Skin of body (tissue), 1 donor: ENCODE measurements at regions not wholly inside any gene's neighbourhood (a gene's known extent, or its start where the extent isn't known, plus 50 kb on each side); places are given as distances from the start of the nearest gene placed in this dataset.
"Not testable (repeated sequence)": the region's sequence is repeated elsewhere in the genome, so short reads cannot be mapped to it uniquely, and the experiment has no call there.

ENCODE experiments used
- DNase-seq: peaks from one replicate; lab custom pipeline; 2025; lab: John Stamatoyannopoulos, UW

DNA sequence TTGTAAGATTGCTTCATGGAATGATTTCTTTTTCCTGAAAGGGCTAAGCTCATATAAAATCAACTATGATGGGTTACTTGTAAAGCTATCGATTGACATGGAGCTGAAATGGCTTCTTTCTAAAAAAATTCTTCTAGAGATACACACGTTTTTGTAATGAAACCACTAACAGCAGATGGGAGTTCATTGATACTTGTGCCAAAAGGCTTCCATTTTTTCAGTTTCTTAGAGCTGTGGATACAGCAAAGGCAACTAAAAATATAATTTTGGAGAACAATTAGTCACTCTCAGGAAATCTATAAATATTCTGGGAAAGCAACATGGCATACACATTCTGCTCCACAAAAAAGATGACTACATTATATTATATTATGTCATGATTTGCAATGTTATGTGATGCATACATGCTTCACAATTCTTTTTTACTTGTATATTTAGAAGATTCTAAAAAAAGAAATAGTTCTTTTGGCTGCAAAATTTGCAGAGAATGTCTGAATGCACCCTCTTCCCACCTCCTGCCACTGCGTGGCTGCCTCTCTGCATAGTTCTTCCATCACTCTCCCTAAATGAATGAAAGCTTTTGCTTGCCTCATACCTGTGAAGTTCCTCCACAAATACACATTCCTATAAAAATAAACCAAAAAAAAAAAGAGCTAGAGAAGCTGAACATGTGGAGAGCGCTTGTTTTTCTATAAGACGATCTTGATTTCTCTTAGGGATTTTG, 802.5 kb downstream of the EFNB2 start:
- DNase-seq = no peak

DNA sequence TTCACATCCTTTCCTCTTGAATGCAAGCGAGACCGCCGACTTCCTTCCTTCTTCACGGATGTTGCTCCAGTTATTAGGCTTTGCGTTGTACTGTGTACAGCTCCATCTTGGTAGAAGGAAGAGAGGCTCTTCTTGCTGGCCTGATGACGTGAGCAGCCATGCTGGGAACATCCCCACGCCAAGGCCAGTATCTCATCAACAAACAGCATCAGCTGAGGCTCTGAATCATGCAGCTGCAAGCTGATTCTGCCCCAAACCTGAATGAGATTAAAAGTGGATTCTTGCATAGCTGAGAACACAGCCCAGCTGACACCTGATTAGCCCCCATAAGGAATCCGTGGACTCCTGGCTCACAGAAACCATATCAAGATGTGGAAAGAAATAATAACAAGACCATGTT, 809.6 kb downstream of the EFNB2 start:
- no peak for DNase-seq

DNA sequence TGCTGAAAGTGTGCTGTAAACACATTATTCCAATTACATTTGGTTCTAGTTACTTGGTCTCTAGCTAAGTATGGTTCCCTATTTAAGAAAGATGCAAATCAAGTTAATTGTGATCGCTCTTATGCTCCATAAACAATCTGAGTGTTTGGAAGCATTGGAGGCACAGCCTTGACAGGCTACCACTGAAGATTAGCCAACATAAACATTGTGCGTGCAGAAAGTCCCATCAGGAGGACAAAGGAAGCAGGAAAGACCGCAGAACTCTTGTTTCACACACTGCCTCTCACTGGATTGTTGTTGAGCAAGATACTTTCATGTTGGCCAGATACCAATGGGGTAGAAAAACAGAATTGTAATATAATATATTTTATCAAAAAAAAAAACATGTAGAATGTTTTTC, 814.4 kb downstream of the EFNB2 start:
- peak; percentile 79 for DNase-seq

- no peak for DNase-seq
Observed at GRCh38 chr13:105719859-105720258, 815.6 kb downstream of the EFNB2 start.

- no peak for DNase-seq
Observed at GRCh38 chr13:105709181-105709580, 826.3 kb downstream of the EFNB2 start.

GRCh38 chr13:105703843-105704242, 831.6 kb downstream of the EFNB2 start:
- DNase-seq = no peak

- no peak for DNase-seq
Observed at GRCh38 chr13:105702441-105702840, 833.0 kb downstream of the EFNB2 start.

DNA sequence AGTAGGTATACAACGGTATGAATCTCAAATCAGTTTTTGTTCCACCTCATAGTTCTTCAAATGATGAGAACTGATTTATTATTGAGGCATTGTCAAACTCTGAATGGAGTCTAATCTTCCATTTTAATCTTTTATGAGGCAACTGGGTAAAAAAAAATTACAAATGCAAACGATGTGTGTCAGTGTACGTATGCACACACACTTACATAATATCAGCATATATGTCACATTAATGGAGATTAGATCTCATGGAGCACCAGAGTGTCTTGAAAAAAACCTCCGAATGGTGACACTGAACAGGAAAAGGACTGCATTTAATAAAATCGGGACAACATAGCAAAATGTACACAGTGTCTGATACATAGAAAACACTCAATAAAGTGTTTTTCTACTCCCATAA, 842.7 kb downstream of the EFNB2 start:
- peak; percentile 67 for DNase-seq

- peak; percentile 38 for DNase-seq
Observed at GRCh38 chr13:105684216-105684615, 851.2 kb downstream of the EFNB2 start.

- DNase-seq = no peak
Observed at GRCh38 chr13:105679838-105680237, 855.6 kb downstream of the EFNB2 start.

- DNase-seq = no peak
Observed at GRCh38 chr13:105678072-105678471, 857.4 kb downstream of the EFNB2 start.

- peak; percentile 6 for DNase-seq
Observed at GRCh38 chr13:105672881-105673280, 862.6 kb downstream of the EFNB2 start.

DNA sequence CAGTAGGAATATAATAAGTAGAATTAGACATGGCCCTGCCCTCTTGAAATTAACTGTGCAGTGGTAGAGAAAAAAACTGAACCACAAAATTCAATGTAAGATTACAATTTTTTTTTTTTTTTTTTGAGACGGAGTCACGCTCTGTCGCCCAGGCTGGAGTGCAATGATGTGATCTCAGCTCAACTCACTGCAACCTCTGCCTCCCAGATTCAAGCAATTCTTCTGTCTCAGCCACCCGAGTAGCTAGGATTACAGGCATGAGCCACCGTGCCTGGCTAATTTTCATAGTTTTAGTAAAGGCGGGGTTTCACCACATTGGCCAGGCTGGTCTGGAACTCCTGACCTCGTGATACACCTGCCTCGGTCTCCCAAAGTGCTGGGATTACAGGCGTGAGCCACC, 864.3 kb downstream of the EFNB2 start:
- DNase-seq = not testable (repeated sequence)

GRCh38 chr13:105670179-105670990, 865.1 kb downstream of the EFNB2 start:
- DNase-seq = no peak

GRCh38 chr13:105665284-105665683, 870.2 kb downstream of the EFNB2 start:
- peak; percentile 41 for DNase-seq

GRCh38 chr13:105663182-105663581, 872.3 kb downstream of the EFNB2 start:
- no peak for DNase-seq

DNA sequence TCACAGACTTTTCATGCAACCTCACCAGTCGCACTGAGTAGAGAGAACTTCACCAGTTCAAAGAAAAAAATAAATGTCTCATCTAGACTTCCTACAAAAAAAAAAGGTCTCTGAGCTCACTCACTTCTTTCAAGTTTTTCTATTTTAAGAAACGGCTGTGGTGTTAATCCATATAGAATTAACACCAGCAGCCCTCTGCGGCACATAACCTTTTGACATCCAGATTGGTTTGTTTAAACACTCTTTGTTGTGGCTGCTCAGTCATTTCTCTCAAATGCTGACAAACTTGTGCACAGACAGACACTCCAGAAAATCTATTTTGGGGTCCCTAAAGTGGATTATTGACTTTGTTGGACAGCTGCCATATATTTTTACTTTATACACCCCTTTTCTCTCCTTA, 874.9 kb downstream of the EFNB2 start:
- DNase-seq = peak; percentile 38

GRCh38 chr13:105658431-105658830, 877.0 kb downstream of the EFNB2 start:
- DNase-seq = no peak

DNA sequence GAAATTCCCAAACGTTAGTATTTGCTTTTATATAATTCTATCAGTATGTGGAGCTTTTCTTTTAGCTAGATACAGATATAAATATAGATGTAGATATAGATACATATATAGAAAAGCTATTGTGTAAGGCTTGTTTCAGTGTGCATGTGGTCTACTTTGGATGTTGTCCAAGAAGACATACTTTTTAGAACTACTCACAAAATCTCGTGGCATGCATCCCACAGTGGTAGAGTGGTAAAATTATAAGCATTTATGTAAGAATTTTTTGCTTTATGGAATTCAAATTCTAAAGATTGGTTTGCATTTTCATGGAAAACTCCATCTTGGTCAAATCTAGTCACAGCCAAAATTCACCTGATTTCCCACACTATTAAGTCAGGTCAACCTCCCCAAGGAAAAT, 880.4 kb downstream of the EFNB2 start:
- no peak for DNase-seq

GRCh38 chr13:105643966-105644365, 891.5 kb downstream of the EFNB2 start:
- no peak for DNase-seq

- no peak for DNase-seq
Observed at GRCh38 chr13:105642511-105642958, 892.9 kb downstream of the EFNB2 start.

- no peak for DNase-seq
Observed at GRCh38 chr13:105641121-105641520, 894.3 kb downstream of the EFNB2 start.

DNA sequence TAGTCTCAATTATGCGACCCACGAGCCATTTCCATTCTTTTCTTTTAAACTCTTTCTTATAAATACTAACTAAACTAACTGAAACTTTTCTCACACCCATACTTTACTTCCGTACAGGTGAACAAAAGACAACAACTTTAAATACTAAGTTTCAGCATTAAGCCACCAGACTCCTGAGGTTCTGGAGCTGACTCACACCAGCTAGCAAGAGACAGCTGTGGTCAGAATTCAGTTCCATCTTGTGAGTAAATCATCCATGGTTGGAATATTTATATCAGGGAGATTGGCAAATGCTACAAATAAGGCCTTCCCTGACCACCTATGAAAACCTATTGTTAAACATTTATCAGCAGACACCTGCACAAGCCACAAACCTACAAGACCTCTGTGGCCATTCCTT, 897.0 kb downstream of the EFNB2 start:
- DNase-seq = no peak
